Activated T-cell treated with anti-CD3 and anti-CD28 coated beads, Interleukin-2, amount 50 U/mL, for 4 hours (primary cell): ENCODE measurements at regions not wholly inside any gene's neighbourhood (a gene's known extent, or its start where the extent isn't known, plus 50 kb on each side); places are given as distances from the start of the nearest gene placed in this dataset.

ENCODE experiments used
- ATAC-seq, 2 donors: fragments of 200-7000 bp; cut with Tn5 transposase; one replicate each; pipeline ENCODE4 v1.10.0; 2021
- DNase-seq: peaks from one replicate; pipeline ENCODE4 v3.0.0-alpha.2; 2020
- H3K27me3 Mint-ChIP-seq: one replicate; pipeline ENCODE4 v1.8.0; 2021; ENCODE audit warnings: low read depth, mixed read lengths
- H3K36me3 Mint-ChIP-seq: one replicate; pipeline ENCODE4 v1.8.0; 2022; ENCODE audit warnings: mixed read lengths; ENCODE audit not compliant: insufficient read depth
- H3K4me1 Mint-ChIP-seq: one replicate; pipeline ENCODE4 v1.8.0; 2021; ENCODE audit warnings: low read depth, mixed read lengths
- H3K4me3 Mint-ChIP-seq: one replicate; pipeline ENCODE4 v1.8.0; 2021; ENCODE audit warnings: mild to moderate bottlenecking, moderate library complexity, mixed read lengths
- H3K9me3 Mint-ChIP-seq: one replicate; pipeline ENCODE4 v1.8.0; 2021; ENCODE audit warnings: mixed read lengths

GRCh38 chr4:156280686-156281085, 327.0 kb upstream of the CTSO start:
- no peak for DNase-seq
- Mint-ChIP-seq H3K4me3 (no peak overlapping the region), H3K27me3 (no peaks in the 10 kb centered on the region), H3K4me1 (no peaks in the 10 kb centered on the region), H3K36me3 (no peaks in the 10 kb centered on the region), H3K9me3 (peaks cover 6% of the 10 kb centered on the region)
- ATAC-seq = no peak

GRCh38 chr4:156265407-156265806, 311.7 kb upstream of the CTSO start:
- H3K4me1 Mint-ChIP-seq = no peaks in the 10 kb centered on the region
- DNase-seq (no peak), ATAC-seq (no peak)
- H3K36me3 Mint-ChIP-seq = no peaks in the 10 kb centered on the region
- H3K4me3 Mint-ChIP-seq = no peak overlapping the region
- peaks cover 3% of the 10 kb centered on the region for H3K9me3 Mint-ChIP-seq
- H3K27me3 Mint-ChIP-seq = no peaks in the 10 kb centered on the region

- no peak for DNase-seq
- H3K9me3 Mint-ChIP-seq = peaks cover under 1% of the 10 kb centered on the region
- no peaks in the 10 kb centered on the region for H3K4me1 Mint-ChIP-seq
- no peaks in the 10 kb centered on the region for H3K36me3 Mint-ChIP-seq
- ATAC-seq = no peak
- H3K27me3 Mint-ChIP-seq = no peaks in the 10 kb centered on the region
- no peak overlapping the region for H3K4me3 Mint-ChIP-seq
Observed at GRCh38 chr4:156261230-156261629, 307.6 kb upstream of the CTSO start.

- DNase-seq (no peak), ATAC-seq (no peak)
- Mint-ChIP-seq H3K9me3 (no peaks in the 10 kb centered on the region), H3K4me3 (no peak overlapping the region), H3K4me1 (no peaks in the 10 kb centered on the region), H3K36me3 (no peaks in the 10 kb centered on the region), H3K27me3 (no peaks in the 10 kb centered on the region)
Observed at GRCh38 chr4:156255230-156256007, 301.8 kb upstream of the CTSO start.

- DNase-seq (no peak), ATAC-seq (no peak)
- Mint-ChIP-seq H3K9me3 (peaks cover 5% of the 10 kb centered on the region), H3K4me1 (no peaks in the 10 kb centered on the region), H3K27me3 (no peaks in the 10 kb centered on the region), H3K36me3 (no peaks in the 10 kb centered on the region), H3K4me3 (no peak overlapping the region)
Observed at GRCh38 chr4:156252358-156252921, 298.8 kb upstream of the CTSO start.

- H3K9me3 Mint-ChIP-seq = peaks cover 5% of the 10 kb centered on the region
- no peak overlapping the region for H3K4me3 Mint-ChIP-seq
- no peaks in the 10 kb centered on the region for H3K4me1 Mint-ChIP-seq
- no peaks in the 10 kb centered on the region for H3K27me3 Mint-ChIP-seq
- no peak for DNase-seq
- ATAC-seq = no peak
- H3K36me3 Mint-ChIP-seq = no peaks in the 10 kb centered on the region
Observed at GRCh38 chr4:156251373-156252065, 297.9 kb upstream of the CTSO start.

GRCh38 chr4:156248917-156249316, 295.3 kb upstream of the CTSO start:
- Mint-ChIP-seq H3K36me3 (no peaks in the 10 kb centered on the region), H3K4me3 (no peak overlapping the region), H3K9me3 (peaks cover 5% of the 10 kb centered on the region), H3K4me1 (no peaks in the 10 kb centered on the region), H3K27me3 (no peaks in the 10 kb centered on the region)
- no peak for ATAC-seq
- no peak for DNase-seq

GRCh38 chr4:156247470-156247869, 293.8 kb upstream of the CTSO start:
- Mint-ChIP-seq H3K27me3 (no peaks in the 10 kb centered on the region), H3K4me3 (no peak overlapping the region), H3K4me1 (no peaks in the 10 kb centered on the region), H3K36me3 (no peaks in the 10 kb centered on the region), H3K9me3 (peaks cover 5% of the 10 kb centered on the region)
- ATAC-seq (no peak), DNase-seq (no peak)

- no peak for DNase-seq
Observed at GRCh38 chr4:156243015-156243414, 289.3 kb upstream of the CTSO start.

GRCh38 chr4:156242390-156242789, 288.7 kb upstream of the CTSO start:
- Mint-ChIP-seq H3K4me3 (no peak overlapping the region), H3K4me1 (no peaks in the 10 kb centered on the region), H3K36me3 (no peaks in the 10 kb centered on the region), H3K9me3 (no peaks in the 10 kb centered on the region), H3K27me3 (no peaks in the 10 kb centered on the region)
- ATAC-seq = no peak
- no peak for DNase-seq

More at GRCh38 chr4:156243015-156243414, 289.3 kb upstream of the CTSO start:
- ATAC-seq = no peak
- Mint-ChIP-seq H3K4me3 (no peak overlapping the region), H3K9me3 (no peaks in the 10 kb centered on the region), H3K27me3 (no peaks in the 10 kb centered on the region), H3K36me3 (no peaks in the 10 kb centered on the region), H3K4me1 (no peaks in the 10 kb centered on the region)

GRCh38 chr4:156241896-156242295, 288.2 kb upstream of the CTSO start:
- Mint-ChIP-seq H3K27me3 (no peaks in the 10 kb centered on the region), H3K9me3 (no peaks in the 10 kb centered on the region), H3K4me3 (no peak overlapping the region), H3K36me3 (no peaks in the 10 kb centered on the region), H3K4me1 (no peaks in the 10 kb centered on the region)
- no peak for DNase-seq
- ATAC-seq = no peak

- H3K4me1 Mint-ChIP-seq = no peaks in the 10 kb centered on the region
Observed at GRCh38 chr4:156238171-156238570, 284.5 kb upstream of the CTSO start.

GRCh38 chr4:156237231-156237630, 283.6 kb upstream of the CTSO start:
- DNase-seq = no peak
- no peaks in the 10 kb centered on the region for H3K27me3 Mint-ChIP-seq
- H3K9me3 Mint-ChIP-seq = peaks cover 4% of the 10 kb centered on the region
- no peak for ATAC-seq
- no peaks in the 10 kb centered on the region for H3K36me3 Mint-ChIP-seq
- H3K4me3 Mint-ChIP-seq = no peak overlapping the region
- no peaks in the 10 kb centered on the region for H3K4me1 Mint-ChIP-seq

More at GRCh38 chr4:156238171-156238570, 284.5 kb upstream of the CTSO start:
- H3K36me3 Mint-ChIP-seq = no peaks in the 10 kb centered on the region
- H3K27me3 Mint-ChIP-seq = no peaks in the 10 kb centered on the region
- DNase-seq = no peak
- H3K9me3 Mint-ChIP-seq = peaks cover 4% of the 10 kb centered on the region
- no peak for ATAC-seq
- H3K4me3 Mint-ChIP-seq = no peak overlapping the region

- no peaks in the 10 kb centered on the region for H3K36me3 Mint-ChIP-seq
- DNase-seq (no peak), ATAC-seq (no peak)
- H3K4me1 Mint-ChIP-seq = no peaks in the 10 kb centered on the region
- no peak overlapping the region for H3K4me3 Mint-ChIP-seq
- peaks cover 4% of the 10 kb centered on the region for H3K9me3 Mint-ChIP-seq
- H3K27me3 Mint-ChIP-seq = no peaks in the 10 kb centered on the region
Observed at GRCh38 chr4:156230176-156230575, 276.5 kb upstream of the CTSO start.

- no peaks in the 10 kb centered on the region for H3K27me3 Mint-ChIP-seq
- no peaks in the 10 kb centered on the region for H3K36me3 Mint-ChIP-seq
- no peaks in the 10 kb centered on the region for H3K9me3 Mint-ChIP-seq
- no peak overlapping the region for H3K4me3 Mint-ChIP-seq
- DNase-seq = no peak
- no peaks in the 10 kb centered on the region for H3K4me1 Mint-ChIP-seq
- ATAC-seq = no peak
Observed at GRCh38 chr4:156228676-156229075, 275.0 kb upstream of the CTSO start.
